GM12878 (cell line): ENCODE measurements at regions not wholly inside any gene's neighbourhood (a gene's known extent, or its start where the extent isn't known, plus 50 kb on each side); places are given as distances from the start of the nearest gene placed in this dataset.

Source experiments
- ATAC-seq: fragments of 200-7000 bp; cut with Tn5 transposase; 3 replicates; pipeline ENCODE4 v1.9.1; 2020; ENCODE audit warnings: mild to moderate bottlenecking, moderate library complexity
- BruUV-seq: library from RNA; stranded (reverse); fragments of 400-500 nt; replicated peaks from 2 replicates; lab custom pipeline; 2021; lab: Mats Ljungman, UMichigan
- CTCF ChIA-PET: fragments of 300-600 bp; sonication (Branson Sonifier 250); formaldehyde crosslinking; extraction: SDS; loops from one replicate; lab custom pipeline; 2021; ENCODE audit warnings: inconsistent platforms; lab: Yijun Ruan, JAX
- POLR2A ChIA-PET: fragments of 350-600 bp; formaldehyde crosslinking; extraction: SDS; loops from one replicate; lab custom pipeline; 2021; ENCODE audit warnings: inconsistent platforms; lab: Charles Lee
- RAD21 ChIA-PET: fragments of 300-600 bp; sonication (Branson Sonifier 250); formaldehyde crosslinking; loops from one replicate; lab custom pipeline; 2023; ENCODE audit warnings: antibody characterized with exemption; ENCODE audit not compliant: unreplicated experiment; lab: Charles Lee
- SMC1A ChIA-PET: fragments of 300-600 bp; sonication (Branson Sonifier 250); formaldehyde crosslinking; loops from one replicate; lab custom pipeline; 2023; ENCODE audit not compliant: unreplicated experiment, uncharacterized antibody; lab: Charles Lee
- DNase-seq: peaks from one replicate; pipeline ENCODE4 v3.0.0-alpha.2; 2011; ENCODE audit warnings: low read depth, low spot score
- FAIRE-seq: peaks from 3 replicates; lab custom pipeline; 2011; peaks lifted over from hg19 to GRCh38; lab: Jason Lieb, UNC
- H2AFZ ChIP-seq: 2 replicates; pipeline ENCODE4 v1.6.0; 2011; ENCODE audit warnings: low read depth, low read length, control low read depth; ENCODE audit not compliant: control insufficient read depth
- H3K27ac ChIP-seq: 2 replicates; pipeline ENCODE4 v1.5.1; 2011; ENCODE audit warnings: control low read depth; ENCODE audit not compliant: control insufficient read depth, insufficient read depth
- H3K27me3 ChIP-seq, 2 experiments: replicated peaks in 1 of 2; 2 replicates each; pipeline versions ENCODE4 v1.6.0 to v1.6.1; 2011; ENCODE audit warnings: low read length in 1 of 2; ENCODE audit not compliant: control insufficient read depth in 2 of 2, insufficient read depth in 2 of 2
- H3K36me3 ChIP-seq, 2 experiments: 2 replicates each; pipeline ENCODE4 v1.5.1; 2011; ENCODE audit warnings: low read length in 1 of 2; ENCODE audit not compliant: control insufficient read depth in 2 of 2, insufficient read depth in 2 of 2
- H3K4me1 ChIP-seq: 2 replicates; pipeline ENCODE4 v1.6.1; 2011; ENCODE audit warnings: mild to moderate bottlenecking, low read length, moderate library complexity, mixed read lengths; ENCODE audit not compliant: control insufficient read depth, insufficient read depth
- H3K4me2 ChIP-seq: 2 replicates; pipeline ENCODE4 v1.6.0; 2011; ENCODE audit warnings: control low read depth; ENCODE audit not compliant: control insufficient read depth, insufficient read depth
- H3K4me3 ChIP-seq: fragments of 200-600 bp; sonication (generic); 2 replicates; pipeline ENCODE4 v1.5.1; 2016
- H3K79me2 ChIP-seq: 2 replicates; pipeline ENCODE4 v1.6.0; 2011; ENCODE audit warnings: low read length; ENCODE audit not compliant: control insufficient read depth, insufficient read depth
- H3K9ac ChIP-seq: 2 replicates; pipeline ENCODE4 v1.8.0; 2011; ENCODE audit warnings: low read length, control low read depth, mixed read lengths; ENCODE audit not compliant: control insufficient read depth, insufficient read depth
- H3K9me3 ChIP-seq: replicated peaks from 3 replicates; pipeline ENCODE4 v1.5.1; 2011; ENCODE audit warnings: mild to moderate bottlenecking, low read length; ENCODE audit not compliant: control insufficient read depth, insufficient read depth
- H4K20me1 ChIP-seq: 2 replicates; pipeline ENCODE4 v1.6.0; 2011; ENCODE audit not compliant: control insufficient read depth, insufficient read depth
- ASH2L ChIP-seq: fragments of 300-600, 200-600 bp; sonication (generic); IDR thresholded peaks from 2 replicates; pipeline ENCODE4 v1.6.1; 2017; ENCODE audit warnings: low read depth, mild to moderate bottlenecking, borderline replicate concordance
- ATF7 ChIP-seq: fragments of 450-650 bp; IDR thresholded peaks from 2 replicates; pipeline ENCODE4 v1.6.1; 2016; ENCODE audit warnings: low read depth, mild to moderate bottlenecking
- BHLHE40 ChIP-seq, 2 experiments: fragments of 450-650 bp in 1 of 2; IDR thresholded peaks; 2 replicates each; pipeline ENCODE4 v1.6.1; 2011 to 2017; ENCODE audit warnings: low read depth in 2 of 2, borderline replicate concordance in 1 of 2, improper control_type of control experiment in 1 of 2, low read length in 1 of 2, mild to moderate bottlenecking in 1 of 2
- CEBPB ChIP-seq, 2 experiments: fragments of 150-350 bp in 1 of 2; IDR thresholded peaks; 2 replicates each; pipeline ENCODE4 v1.6.1; 2012 to 2014; ENCODE audit warnings: low read depth in 2 of 2, low read length in 2 of 2, borderline replicate concordance in 1 of 2, inconsistent platforms in 1 of 2
- CHD1 ChIP-seq: IDR thresholded peaks from 2 replicates; pipeline ENCODE4 v1.6.1; 2012; ENCODE audit warnings: low read depth, low read length, improper control_type of control experiment
- HDAC6 ChIP-seq: fragments of 200-600 bp; sonication (generic); IDR thresholded peaks from one replicate; pipeline ENCODE4 v1.8.0; 2017; ENCODE audit warnings: antibody characterized with exemption; ENCODE audit not compliant: unreplicated experiment
- LARP7 ChIP-seq: fragments of 450-650 bp; IDR thresholded peaks from 2 replicates; pipeline ENCODE4 v1.6.1; 2017; ENCODE audit warnings: mild to moderate bottlenecking
- NRF1 ChIP-seq: conservative IDR thresholded peaks from 2 replicates; pipeline ENCODE4 v1.6.1; 2011; ENCODE audit warnings: mild to moderate bottlenecking, low read depth, low read length, improper control_type of control experiment
- RELA ChIP-seq: fragments of 450-650 bp; IDR thresholded peaks from 2 replicates; pipeline ENCODE4 v1.8.0; 2014; ENCODE audit warnings: borderline replicate concordance; ENCODE audit not compliant: partially characterized antibody
- STAT3 ChIP-seq: IDR thresholded peaks from 2 replicates; pipeline ENCODE4 v1.6.1; 2011; ENCODE audit warnings: low read depth, low read length, improper control_type of control experiment
- SUZ12 ChIP-seq: fragments of 200-600 bp; sonication (generic); IDR thresholded peaks from one replicate; pipeline ENCODE4 v1.6.1; 2018; ENCODE audit warnings: antibody characterized with exemption, mild to moderate bottlenecking; ENCODE audit not compliant: unreplicated experiment
- ZBTB4 ChIP-seq: fragments of 450-650 bp; formaldehyde crosslinking; IDR thresholded peaks from 2 replicates; pipeline ENCODE4 v1.4.0; 2022; ENCODE audit warnings: mild to moderate bottlenecking, moderate library complexity
- WGBS: methylation state at CpG from one replicate; pipeline ENCODE4 v1.1.6; 2016; ENCODE audit warnings: low lambda C conversion rate; ENCODE audit not compliant: insufficient replicate concordance, insufficient coverage; ENCODE audit errors: missing lambda C conversion rate; 5-methylcytosine and 5-hydroxymethylcytosine counted together
- in situ Hi-C: fragments of 300-500 bp; cut with MboI; formaldehyde crosslinking; loops from 9 replicates; pipeline ENCODE4 v1.14.3; 2018; ENCODE audit warnings: mixed read lengths
- intact Hi-C: fragments of 100-400 bp; cut with micrococcal nuclease; formaldehyde crosslinking; loops from one replicate; pipeline ENCODE4 v1.14.2; 2022; ENCODE audit not compliant: unreplicated experiment
- TF ChIP-seq, protein P1 (sequence below): fragments of 450-650 bp; IDR thresholded peaks from 2 replicates; pipeline ENCODE4 v1.6.1; 2016; ENCODE audit warnings: mild to moderate bottlenecking, moderate library complexity, borderline replicate concordance

GRCh38 chr7:137074391-137075030 is 206.1 kb downstream of the CHRM2 start (continued):
- TF ChIP-seq, protein P1, sequence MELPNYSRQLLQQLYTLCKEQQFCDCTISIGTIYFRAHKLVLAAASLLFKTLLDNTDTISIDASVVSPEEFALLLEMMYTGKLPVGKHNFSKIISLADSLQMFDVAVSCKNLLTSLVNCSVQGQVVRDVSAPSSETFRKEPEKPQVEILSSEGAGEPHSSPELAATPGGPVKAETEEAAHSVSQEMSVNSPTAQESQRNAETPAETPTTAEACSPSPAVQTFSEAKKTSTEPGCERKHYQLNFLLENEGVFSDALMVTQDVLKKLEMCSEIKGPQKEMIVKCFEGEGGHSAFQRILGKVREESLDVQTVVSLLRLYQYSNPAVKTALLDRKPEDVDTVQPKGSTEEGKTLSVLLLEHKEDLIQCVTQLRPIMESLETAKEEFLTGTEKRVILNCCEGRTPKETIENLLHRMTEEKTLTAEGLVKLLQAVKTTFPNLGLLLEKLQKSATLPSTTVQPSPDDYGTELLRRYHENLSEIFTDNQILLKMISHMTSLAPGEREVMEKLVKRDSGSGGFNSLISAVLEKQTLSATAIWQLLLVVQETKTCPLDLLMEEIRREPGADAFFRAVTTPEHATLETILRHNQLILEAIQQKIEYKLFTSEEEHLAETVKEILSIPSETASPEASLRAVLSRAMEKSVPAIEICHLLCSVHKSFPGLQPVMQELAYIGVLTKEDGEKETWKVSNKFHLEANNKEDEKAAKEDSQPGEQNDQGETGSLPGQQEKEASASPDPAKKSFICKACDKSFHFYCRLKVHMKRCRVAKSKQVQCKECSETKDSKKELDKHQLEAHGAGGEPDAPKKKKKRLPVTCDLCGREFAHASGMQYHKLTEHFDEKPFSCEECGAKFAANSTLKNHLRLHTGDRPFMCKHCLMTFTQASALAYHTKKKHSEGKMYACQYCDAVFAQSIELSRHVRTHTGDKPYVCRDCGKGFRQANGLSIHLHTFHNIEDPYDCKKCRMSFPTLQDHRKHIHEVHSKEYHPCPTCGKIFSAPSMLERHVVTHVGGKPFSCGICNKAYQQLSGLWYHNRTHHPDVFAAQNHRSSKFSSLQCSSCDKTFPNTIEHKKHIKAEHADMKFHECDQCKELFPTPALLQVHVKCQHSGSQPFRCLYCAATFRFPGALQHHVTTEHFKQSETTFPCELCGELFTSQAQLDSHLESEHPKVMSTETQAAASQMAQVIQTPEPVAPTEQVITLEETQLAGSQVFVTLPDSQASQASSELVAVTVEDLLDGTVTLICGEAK, result no peak

GRCh38 chr7:137073571-137074325 is 205.3 kb downstream of the CHRM2 start:
- intact Hi-C loops (no loop called here), in situ Hi-C loops (no loop called here)
- H3K9ac ChIP-seq, result no peak overlapping the region
- no peaks in the 10 kb centered on the region for H3K27me3 ChIP-seq
- H3K4me1 ChIP-seq, result no peaks in the 10 kb centered on the region
- no peaks in the 10 kb centered on the region for H3K79me2 ChIP-seq
- no peak for FAIRE-seq
- no peaks in the 10 kb centered on the region for H3K9me3 ChIP-seq
- H4K20me1 ChIP-seq, result no peaks in the 10 kb centered on the region
- ChIA-PET POLR2A (interaction anchor here (0.6 to 0.7 kb wide), 2 partner anchors 374 to 402 kb away, joined by 3 read pairs; no protein-coding TSS in a partner anchor), RAD21 (no interaction called here), SMC1A (interaction anchor here (1.5 kb wide), 1 partner anchor 11 kb away, joined by 3 read pairs; no protein-coding TSS in a partner anchor), CTCF (no interaction called here)
- H3K27ac ChIP-seq, result no peak overlapping the region
- no peak for ATAC-seq
- BruUV-seq, result no TSS peak
- H3K4me2 ChIP-seq, result no peak overlapping the region
- no peaks in the 10 kb centered on the region for H3K36me3 ChIP-seq
- WGBS, result 44% methylated on average over 3 of the region's 3 CpGs
- H2AFZ ChIP-seq, result no peak overlapping the region
- DNase-seq, result no peak
- no peak overlapping the region for H3K4me3 ChIP-seq
- no peak for TF ChIP-seq NRF1
- TF ChIP-seq CEBPB (IDR thresholded peaks at IDR 0.05; ENCODE audit: borderline replicate concordance in 1 of 2, low read depth in 2 of 2, low read length in 2 of 2), result no peak
- no peak for TF ChIP-seq ATF7
- TF ChIP-seq ZBTB4 (CRISPR knock-in tag), result no peak
- TF ChIP-seq CHD1, result no peak
- TF ChIP-seq LARP7, result no peak
- no peak for TF ChIP-seq RELA
- TF ChIP-seq ASH2L, result no peak
- TF ChIP-seq SUZ12, result no peak
- no peak for TF ChIP-seq HDAC6
- TF ChIP-seq STAT3, result no peak
- no peak for TF ChIP-seq BHLHE40 (IDR thresholded peaks at IDR 0.05; ENCODE audit: borderline replicate concordance in 1 of 2, low read depth in 2 of 2, low read length in 1 of 2)
